Progenitor cell of endocrine pancreas (in vitro differentiated cells): ENCODE measurements at regions not wholly inside any gene's neighbourhood (a gene's known extent, or its start where the extent isn't known, plus 50 kb on each side); places are given as distances from the start of the nearest gene placed in this dataset.
"Not testable (repeated sequence)": the region's sequence is repeated elsewhere in the genome, so short reads cannot be mapped to it uniquely, and the experiment has no call there.

Source experiments
- DNase-seq: peaks from one replicate; pipeline ENCODE4 v3.0.0; 2021; ENCODE audit warnings: low spot score; ENCODE audit not compliant: unreplicated experiment
- H3K27ac Mint-ChIP-seq: 2 replicates; pipeline ENCODE4 v1.8.0; 2021; ENCODE audit warnings: mild to moderate bottlenecking, moderate library complexity, mixed read lengths
- H3K27me3 Mint-ChIP-seq: 2 replicates; pipeline ENCODE4 v1.8.0; 2021; ENCODE audit warnings: mixed read lengths
- H3K36me3 Mint-ChIP-seq: 2 replicates; pipeline ENCODE4 v1.8.0; 2022; ENCODE audit warnings: mixed read lengths; ENCODE audit not compliant: insufficient read depth
- H3K4me1 Mint-ChIP-seq: 2 replicates; pipeline ENCODE4 v1.8.0; 2021; ENCODE audit warnings: low read depth, mixed read lengths
- H3K4me3 Mint-ChIP-seq: 2 replicates; pipeline ENCODE4 v1.8.0; 2021; ENCODE audit warnings: low read depth, mild to moderate bottlenecking, moderate library complexity, mixed read lengths
- H3K9me3 Mint-ChIP-seq: 2 replicates; pipeline ENCODE4 v1.8.0; 2021; ENCODE audit warnings: low read depth, mixed read lengths
- TF ChIP-seq, protein P1 (sequence below): fragments of 200-600 bp; sonication (generic); IDR thresholded peaks from one replicate; pipeline ENCODE4 v1.5.0; 2021; ENCODE audit warnings: antibody characterized with exemption, mild to moderate bottlenecking; ENCODE audit not compliant: unreplicated experiment

DNA sequence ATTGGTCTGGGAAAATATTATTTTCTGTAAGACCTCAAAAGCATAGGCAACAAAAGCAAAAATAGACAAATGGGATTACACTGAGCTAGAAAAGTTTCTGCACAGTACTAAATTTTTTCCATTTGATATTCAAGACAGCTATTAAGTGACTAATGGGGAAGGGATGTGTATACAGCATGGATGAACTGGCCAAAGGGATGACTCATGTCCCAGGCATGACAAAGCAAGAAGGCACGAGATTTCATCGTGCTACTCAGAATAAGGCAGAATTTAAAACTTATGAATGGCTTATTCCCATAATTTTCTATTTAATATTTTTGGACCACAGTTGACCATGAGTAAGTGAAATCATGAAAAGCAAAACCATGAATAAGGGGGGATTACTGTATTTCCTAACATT lies 1250.1 kb upstream of the GYPC start:
- Mint-ChIP-seq H3K27ac (no peak overlapping the region), H3K36me3 (no peaks in the 10 kb centered on the region), H3K4me1 (no peaks in the 10 kb centered on the region), H3K27me3 (no peaks in the 10 kb centered on the region), H3K4me3 (no peak overlapping the region), H3K9me3 (no peaks in the 10 kb centered on the region)
- TF ChIP-seq, protein P1, sequence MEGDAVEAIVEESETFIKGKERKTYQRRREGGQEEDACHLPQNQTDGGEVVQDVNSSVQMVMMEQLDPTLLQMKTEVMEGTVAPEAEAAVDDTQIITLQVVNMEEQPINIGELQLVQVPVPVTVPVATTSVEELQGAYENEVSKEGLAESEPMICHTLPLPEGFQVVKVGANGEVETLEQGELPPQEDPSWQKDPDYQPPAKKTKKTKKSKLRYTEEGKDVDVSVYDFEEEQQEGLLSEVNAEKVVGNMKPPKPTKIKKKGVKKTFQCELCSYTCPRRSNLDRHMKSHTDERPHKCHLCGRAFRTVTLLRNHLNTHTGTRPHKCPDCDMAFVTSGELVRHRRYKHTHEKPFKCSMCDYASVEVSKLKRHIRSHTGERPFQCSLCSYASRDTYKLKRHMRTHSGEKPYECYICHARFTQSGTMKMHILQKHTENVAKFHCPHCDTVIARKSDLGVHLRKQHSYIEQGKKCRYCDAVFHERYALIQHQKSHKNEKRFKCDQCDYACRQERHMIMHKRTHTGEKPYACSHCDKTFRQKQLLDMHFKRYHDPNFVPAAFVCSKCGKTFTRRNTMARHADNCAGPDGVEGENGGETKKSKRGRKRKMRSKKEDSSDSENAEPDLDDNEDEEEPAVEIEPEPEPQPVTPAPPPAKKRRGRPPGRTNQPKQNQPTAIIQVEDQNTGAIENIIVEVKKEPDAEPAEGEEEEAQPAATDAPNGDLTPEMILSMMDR: no peak
- no peak for DNase-seq

DNA sequence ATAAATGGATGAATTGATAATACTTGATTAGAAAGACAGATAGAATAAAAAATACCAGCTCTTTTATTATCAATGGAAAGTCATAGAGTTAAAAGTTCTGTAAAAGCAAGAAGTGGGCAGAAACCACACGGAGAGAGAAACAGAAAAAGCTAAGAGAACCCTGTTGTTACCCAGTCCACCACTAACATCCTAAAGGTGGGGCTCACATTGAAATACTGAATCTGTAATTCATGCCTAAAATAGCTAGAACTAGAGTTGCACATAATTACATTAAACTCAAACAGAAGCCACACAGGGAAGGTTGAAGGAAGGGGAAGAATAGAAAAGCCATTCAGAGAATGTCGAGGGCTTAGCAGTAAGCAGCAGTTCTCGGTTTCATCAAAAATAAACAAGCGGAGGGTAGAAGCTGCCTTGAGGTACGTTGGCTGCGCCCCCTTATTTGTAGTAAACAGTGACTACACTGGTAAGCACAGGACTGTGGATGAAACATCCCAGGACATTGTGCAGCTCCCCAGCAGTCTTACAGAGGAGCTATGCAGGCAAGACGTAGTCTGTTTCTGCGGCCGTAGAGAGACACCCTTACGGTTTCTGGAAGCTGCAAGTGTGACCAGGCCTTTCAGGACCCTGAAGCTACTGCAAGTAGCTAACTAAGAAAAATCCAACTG lies 1247.0 kb upstream of the GYPC start:
- no peak overlapping the region for H3K27ac Mint-ChIP-seq
- H3K4me3 Mint-ChIP-seq: no peak overlapping the region
- H3K4me1 Mint-ChIP-seq: no peaks in the 10 kb centered on the region
- TF ChIP-seq, protein P1: no peak
- no peaks in the 10 kb centered on the region for H3K36me3 Mint-ChIP-seq
- H3K27me3 Mint-ChIP-seq: no peaks in the 10 kb centered on the region
- no peak for DNase-seq
- peaks cover 4% of the 10 kb centered on the region for H3K9me3 Mint-ChIP-seq

DNA sequence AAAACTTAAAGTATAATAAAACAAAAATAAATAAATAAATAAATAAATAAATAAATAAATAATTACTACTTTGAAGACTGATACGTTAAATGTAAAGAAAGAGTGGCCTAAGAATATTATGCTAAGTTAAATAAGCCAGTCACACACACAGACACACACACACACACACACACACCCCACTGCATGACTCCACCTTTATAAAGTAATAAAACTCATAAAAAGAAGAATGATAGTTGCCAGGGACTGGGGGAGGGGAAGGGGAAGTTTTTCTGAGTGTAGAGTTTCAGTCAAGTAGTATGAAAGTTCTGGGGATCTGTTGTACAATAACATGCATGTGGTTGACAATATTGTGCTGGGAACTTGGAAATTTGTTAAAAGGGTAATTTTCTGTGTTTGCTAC lies 1237.5 kb upstream of the GYPC start:
- TF ChIP-seq, protein P1: no peak
- Mint-ChIP-seq H3K36me3 (no peaks in the 10 kb centered on the region), H3K4me1 (no peaks in the 10 kb centered on the region), H3K9me3 (no peaks in the 10 kb centered on the region), H3K4me3 (no peak overlapping the region), H3K27ac (no peak overlapping the region), H3K27me3 (no peaks in the 10 kb centered on the region)
- DNase-seq: no peak

DNA sequence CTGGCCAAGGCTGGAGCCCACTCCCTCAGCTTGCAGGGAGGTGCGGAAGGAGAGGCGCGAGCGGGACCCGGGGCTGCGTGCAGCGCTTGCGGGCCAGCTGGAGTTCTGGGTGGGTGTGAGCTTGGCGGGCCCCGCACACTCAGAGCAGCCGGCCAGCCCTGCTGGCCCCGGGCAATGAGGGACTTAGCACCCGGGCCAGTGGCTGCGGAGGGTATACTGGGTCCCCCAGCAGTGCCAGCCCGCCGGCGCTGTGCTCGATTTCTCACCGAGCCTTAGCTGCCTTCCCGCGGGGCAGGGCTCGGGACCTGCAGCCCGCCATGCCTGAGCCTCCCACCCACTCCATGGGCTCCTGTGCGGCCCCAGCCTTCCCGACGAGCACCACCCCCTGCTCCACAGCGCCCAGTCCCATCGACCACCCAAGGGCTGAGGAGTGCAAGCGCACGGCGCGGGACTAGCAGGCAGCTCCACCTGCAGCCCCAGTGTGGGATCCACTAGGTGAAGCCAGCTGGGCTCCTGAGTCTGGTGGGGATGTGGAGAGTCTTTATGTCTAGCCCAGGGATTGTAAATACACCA lies 1233.7 kb upstream of the GYPC start:
- H3K4me3 Mint-ChIP-seq, H3K27me3 Mint-ChIP-seq, H3K4me1 Mint-ChIP-seq, DNase-seq, H3K9me3 Mint-ChIP-seq, H3K36me3 Mint-ChIP-seq, H3K27ac Mint-ChIP-seq: not testable (repeated sequence)

DNA sequence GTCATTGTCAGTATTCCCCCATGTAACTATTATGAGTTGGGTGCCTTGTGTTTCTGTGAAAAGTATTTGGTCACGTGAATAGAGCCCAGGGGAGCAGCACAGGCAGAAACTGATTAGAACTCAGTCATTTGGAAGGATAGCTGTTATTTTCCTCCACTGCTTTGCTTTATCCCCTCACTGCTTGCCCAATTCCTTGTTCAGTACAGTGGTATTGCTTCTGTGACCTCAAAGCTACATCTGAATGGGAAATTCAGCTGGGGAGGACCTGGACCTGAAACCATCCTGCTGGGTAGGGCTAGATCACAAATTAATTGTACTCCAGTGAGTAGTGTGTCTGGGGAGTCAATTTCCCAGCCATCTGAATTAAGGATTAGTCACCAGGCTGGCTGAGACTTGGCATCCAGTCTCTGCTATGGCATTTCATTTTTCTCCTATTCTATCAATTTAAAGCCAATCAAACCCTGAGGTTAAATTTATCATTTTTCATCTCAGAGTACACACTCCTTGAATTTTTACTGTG lies 1231.6 kb upstream of the GYPC start:
- Mint-ChIP-seq H3K4me1 (no peaks in the 10 kb centered on the region), H3K36me3 (no peaks in the 10 kb centered on the region), H3K27me3 (no peaks in the 10 kb centered on the region), H3K27ac (no peak overlapping the region), H3K9me3 (no peaks in the 10 kb centered on the region), H3K4me3 (no peak overlapping the region)
- TF ChIP-seq, protein P1: no peak
- DNase-seq: no peak
